Stimulated activated CD4-positive, alpha-beta T cell treated with anti-CD3 and anti-CD28 coated beads, Interleukin-15, amount 100 ng/mL, for 24 hours (primary cell): ENCODE measurements at regions not wholly inside any gene's neighbourhood (a gene's known extent, or its start where the extent isn't known, plus 50 kb on each side); places are given as distances from the start of the nearest gene placed in this dataset.

Experiments used
- DNase-seq: peaks from one replicate; pipeline ENCODE4 v3.0.0-alpha.2; 2020

GRCh38 chr11:23688411-23688810 lies 808.4 kb upstream of the LUZP2 start:
- DNase-seq: no peak

- DNase-seq: no peak
Observed at GRCh38 chr11:23688835-23689234, 808.0 kb upstream of the LUZP2 start.

- no peak for DNase-seq
Observed at GRCh38 chr11:23696688-23697415, 800.0 kb upstream of the LUZP2 start.

- DNase-seq: no peak
Observed at GRCh38 chr11:23704183-23704582, 792.7 kb upstream of the LUZP2 start.

GRCh38 chr11:23711981-23712380 lies 784.9 kb upstream of the LUZP2 start:
- no peak for DNase-seq

- no peak for DNase-seq
Observed at GRCh38 chr11:23719016-23719415, 777.8 kb upstream of the LUZP2 start.

GRCh38 chr11:23723861-23724260 lies 773.0 kb upstream of the LUZP2 start:
- DNase-seq: no peak

- no peak for DNase-seq
Observed at GRCh38 chr11:23725752-23726151, 771.1 kb upstream of the LUZP2 start.

GRCh38 chr11:23727387-23727786 lies 769.5 kb upstream of the LUZP2 start:
- DNase-seq: no peak

GRCh38 chr11:23727794-23728193 lies 769.1 kb upstream of the LUZP2 start:
- DNase-seq: no peak

- DNase-seq: no peak
Observed at GRCh38 chr11:23729088-23729487, 767.8 kb upstream of the LUZP2 start.

GRCh38 chr11:23730307-23730998 lies 766.4 kb upstream of the LUZP2 start:
- DNase-seq: no peak

GRCh38 chr11:23732026-23732425 lies 764.8 kb upstream of the LUZP2 start:
- DNase-seq: no peak

GRCh38 chr11:23746896-23747295 lies 750.0 kb upstream of the LUZP2 start:
- DNase-seq: no peak

GRCh38 chr11:23749762-23750430 lies 747.0 kb upstream of the LUZP2 start:
- no peak for DNase-seq

- no peak for DNase-seq
Observed at GRCh38 chr11:23751280-23751679, 745.6 kb upstream of the LUZP2 start.

GRCh38 chr11:23755076-23755475 lies 741.8 kb upstream of the LUZP2 start:
- DNase-seq: no peak

- DNase-seq: no peak
Observed at GRCh38 chr11:23755769-23756168, 741.1 kb upstream of the LUZP2 start.

- DNase-seq: no peak
Observed at GRCh38 chr11:23759489-23759888, 737.4 kb upstream of the LUZP2 start.

- no peak for DNase-seq
Observed at GRCh38 chr11:23764286-23764685, 732.6 kb upstream of the LUZP2 start.

GRCh38 chr11:23765682-23766252 lies 731.1 kb upstream of the LUZP2 start:
- DNase-seq: no peak

- DNase-seq: no peak
Observed at GRCh38 chr11:23767576-23767975, 729.3 kb upstream of the LUZP2 start.

GRCh38 chr11:23769214-23769613 lies 727.6 kb upstream of the LUZP2 start:
- no peak for DNase-seq

- DNase-seq: no peak
Observed at GRCh38 chr11:23772081-23772480, 724.8 kb upstream of the LUZP2 start.
